B cell (primary cell): ENCODE measurements at regions not wholly inside any gene's neighbourhood (a gene's known extent, or its start where the extent isn't known, plus 50 kb on each side); places are given as distances from the start of the nearest gene placed in this dataset.

Experiments
- EZH2 ChIP-seq: IDR thresholded peaks from 2 replicates; pipeline ENCODE4 v1.6.1; 2012; ENCODE audit warnings: borderline replicate concordance, low read depth, mild to moderate bottlenecking, moderate library complexity, low read length; ENCODE audit not compliant: insufficient read depth, poor library complexity, severe bottlenecking
- TF ChIP-seq, protein P1 (sequence below): fragments of 200-600 bp; IDR thresholded peaks from one replicate; pipeline ENCODE4 v1.8.0; 2022; ENCODE audit warnings: antibody characterized with exemption, mild to moderate bottlenecking

DNA sequence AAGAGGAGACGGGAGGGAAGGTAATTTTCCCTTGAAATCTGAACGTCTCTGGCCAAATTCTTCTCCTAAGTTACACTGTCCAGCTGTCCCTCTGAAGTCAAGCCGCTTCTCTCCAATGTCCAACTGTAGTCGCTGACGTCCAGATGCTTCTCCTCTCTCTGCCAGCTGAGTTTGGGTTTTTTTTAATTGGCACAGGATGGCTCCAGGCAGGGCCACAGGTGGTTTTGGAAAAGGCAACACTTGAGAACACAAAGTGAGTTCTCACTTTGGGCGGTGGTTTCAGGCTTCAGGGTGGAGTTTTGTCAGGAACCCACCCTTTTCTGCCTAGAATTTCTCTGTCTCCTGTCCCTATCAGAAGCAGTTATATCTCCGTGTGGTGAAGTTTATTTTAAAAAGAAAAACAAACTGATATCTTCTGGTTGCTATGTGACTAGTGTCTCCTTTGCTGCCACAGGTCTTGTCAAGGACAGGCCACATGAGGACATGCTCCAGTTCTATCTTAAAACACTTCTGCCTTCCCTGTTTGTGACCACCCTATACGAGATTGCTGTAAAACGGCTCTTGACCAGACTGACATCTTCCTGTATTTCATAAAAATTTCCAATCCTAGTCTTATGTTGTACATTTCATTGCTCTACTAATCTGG lies 472.3 kb upstream of the ADGRL4 start:
- TF ChIP-seq, protein P1, sequence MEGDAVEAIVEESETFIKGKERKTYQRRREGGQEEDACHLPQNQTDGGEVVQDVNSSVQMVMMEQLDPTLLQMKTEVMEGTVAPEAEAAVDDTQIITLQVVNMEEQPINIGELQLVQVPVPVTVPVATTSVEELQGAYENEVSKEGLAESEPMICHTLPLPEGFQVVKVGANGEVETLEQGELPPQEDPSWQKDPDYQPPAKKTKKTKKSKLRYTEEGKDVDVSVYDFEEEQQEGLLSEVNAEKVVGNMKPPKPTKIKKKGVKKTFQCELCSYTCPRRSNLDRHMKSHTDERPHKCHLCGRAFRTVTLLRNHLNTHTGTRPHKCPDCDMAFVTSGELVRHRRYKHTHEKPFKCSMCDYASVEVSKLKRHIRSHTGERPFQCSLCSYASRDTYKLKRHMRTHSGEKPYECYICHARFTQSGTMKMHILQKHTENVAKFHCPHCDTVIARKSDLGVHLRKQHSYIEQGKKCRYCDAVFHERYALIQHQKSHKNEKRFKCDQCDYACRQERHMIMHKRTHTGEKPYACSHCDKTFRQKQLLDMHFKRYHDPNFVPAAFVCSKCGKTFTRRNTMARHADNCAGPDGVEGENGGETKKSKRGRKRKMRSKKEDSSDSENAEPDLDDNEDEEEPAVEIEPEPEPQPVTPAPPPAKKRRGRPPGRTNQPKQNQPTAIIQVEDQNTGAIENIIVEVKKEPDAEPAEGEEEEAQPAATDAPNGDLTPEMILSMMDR: no peak
- TF ChIP-seq EZH2: no peak
